HepG2 (cell line): ENCODE measurements at regions not wholly inside any gene's neighbourhood (a gene's known extent, or its start where the extent isn't known, plus 50 kb on each side); places are given as distances from the start of the nearest gene placed in this dataset.
"Not testable (repeated sequence)": the region's sequence is repeated elsewhere in the genome, so short reads cannot be mapped to it uniquely, and the experiment has no call there.

Experiments used
- ATAC-seq: fragments of 200-7000 bp; cut with Tn5 transposase; 3 replicates; pipeline ENCODE4 v1.9.1; 2020; ENCODE audit warnings: mild to moderate bottlenecking, moderate library complexity
- BruUV-seq: library from RNA; stranded (reverse); fragments of 400-500 nt; replicated peaks from 2 replicates; lab custom pipeline; 2021; lab: Mats Ljungman, UMichigan
- CTCF ChIA-PET: fragments of 300-600 bp; formaldehyde crosslinking; extraction: SDS; loops from one replicate; lab custom pipeline; 2021; ENCODE audit warnings: low total read pairs, inconsistent platforms, low intra/inter-chr PET ratio; lab: Yijun Ruan, JAX
- POLR2A ChIA-PET: fragments of 350-600 bp; sonication (Branson Sonifier 250); formaldehyde crosslinking; loops from one replicate; lab custom pipeline; 2020; ENCODE audit warnings: antibody characterized with exemption, inconsistent platforms; lab: Yijun Ruan, JAX
- DNase-seq: peaks from one replicate; pipeline ENCODE4 v3.0.0-alpha.2; 2015; ENCODE audit warnings: low spot score
- FAIRE-seq: peaks from 3 replicates; lab custom pipeline; 2011; peaks lifted over from hg19 to GRCh38; lab: Jason Lieb, UNC
- H2AFZ ChIP-seq: one replicate; pipeline ENCODE4 v1.6.1; 2011; ENCODE audit warnings: low read length, inconsistent platforms
- H3K27ac ChIP-seq: fragments of 300-600 bp; 3 replicates; pipeline ENCODE4 v1.8.0; 2011; ENCODE audit warnings: mixed run types, mild to moderate bottlenecking, mixed read lengths, low read length, inconsistent platforms; ENCODE audit not compliant: insufficient read depth; ENCODE audit errors: extremely low read length
- H3K27me3 ChIP-seq, 2 experiments: fragments of 200-600 bp in 1 of 2; 2 replicates in 1 of 2; 3 replicates in 1 of 2; pipeline versions ENCODE4 v1.6.0 to v1.8.0; 2011; ENCODE audit warnings: low read length in 2 of 2, mild to moderate bottlenecking in 2 of 2, moderate library complexity in 2 of 2, inconsistent platforms in 1 of 2; ENCODE audit not compliant: insufficient read depth in 2 of 2, control insufficient read depth in 1 of 2
- H3K36me3 ChIP-seq, 2 experiments: fragments of 200-600 bp in 1 of 2; replicated peaks in 1 of 2; 2 replicates in 1 of 2; 3 replicates in 1 of 2; pipeline versions ENCODE4 v1.5.1 to v1.8.0; 2011; ENCODE audit warnings: low read length in 2 of 2, inconsistent platforms in 1 of 2; ENCODE audit not compliant: insufficient read depth in 2 of 2, control insufficient read depth in 1 of 2
- H3K4me1 ChIP-seq: 2 replicates; pipeline ENCODE4 v1.5.1; 2012; ENCODE audit warnings: low read length, inconsistent platforms; ENCODE audit not compliant: insufficient read depth
- H3K4me2 ChIP-seq: 2 replicates; pipeline ENCODE4 v1.6.0; 2011; ENCODE audit warnings: low read depth, low read length, inconsistent platforms
- H3K4me3 ChIP-seq, 3 experiments: fragments of 200-600 bp in 1 of 3; sonication (generic), shearing (Covaris generic) in 1 of 3; replicated peaks in 1 of 3; 2 replicates each; pipeline ENCODE4 v1.5.1; 2011 to 2016; ENCODE audit warnings: low read length in 3 of 3, inconsistent platforms in 2 of 3, low read depth in 2 of 3, mild to moderate bottlenecking in 2 of 3, control low read depth in 1 of 3, mixed read lengths in 1 of 3; ENCODE audit not compliant: insufficient read depth in 1 of 3
- H3K79me2 ChIP-seq: one replicate; pipeline ENCODE4 v1.6.1; 2011; ENCODE audit warnings: low read length, inconsistent platforms; ENCODE audit not compliant: insufficient read depth
- H3K9ac ChIP-seq: 2 replicates; pipeline ENCODE4 v1.6.0; 2011; ENCODE audit warnings: mild to moderate bottlenecking, low read depth, low read length, inconsistent platforms; ENCODE audit not compliant: insufficient read depth
- H3K9me3 ChIP-seq: 2 replicates; pipeline ENCODE4 v1.5.1; 2012; ENCODE audit warnings: mild to moderate bottlenecking, low read length
- H4K20me1 ChIP-seq: 2 replicates; pipeline ENCODE4 v1.6.0; 2011; ENCODE audit warnings: inconsistent platforms, mild to moderate bottlenecking, low read length, moderate library complexity; ENCODE audit not compliant: insufficient read depth
- ARNT ChIP-seq: fragments of 450-650 bp; IDR thresholded peaks from 2 replicates; pipeline ENCODE4 v1.6.1; 2017
- HNF1A ChIP-seq, 2 experiments: sonication (generic) in 1 of 2; formaldehyde crosslinking in 1 of 2; IDR thresholded peaks; 2 replicates each; pipeline versions ENCODE4 v1.4.0 to v1.6.1; 2016 to 2020; ENCODE audit warnings: borderline replicate concordance in 1 of 2, low read depth in 1 of 2, mild to moderate bottlenecking in 1 of 2, missing genetic modification reagents in 1 of 2
- HNRNPUL1 ChIP-seq: fragments of 200-400 bp; formaldehyde crosslinking; IDR thresholded peaks from 2 replicates; pipeline ENCODE4 v1.6.1; 2017; ENCODE audit warnings: low read depth, mild to moderate bottlenecking, low read length, moderate library complexity
- HOXA9 ChIP-seq: sonication (generic); formaldehyde crosslinking; IDR thresholded peaks from 2 replicates; pipeline ENCODE4 v1.8.1; 2022; ENCODE audit warnings: missing genetic modification reagents, mild to moderate bottlenecking, moderate library complexity, borderline replicate concordance
- PLRG1 ChIP-seq: fragments of 450-650 bp; conservative IDR thresholded peaks from 2 replicates; pipeline ENCODE4 v1.6.1; 2016
- PLSCR1 ChIP-seq: sonication (generic); formaldehyde crosslinking; IDR thresholded peaks from 2 replicates; pipeline ENCODE4 v1.5.0; 2020; ENCODE audit warnings: missing genetic modification reagents, mild to moderate bottlenecking, borderline replicate concordance
- RFX1 ChIP-seq: fragments of 450-650 bp; IDR thresholded peaks from 2 replicates; pipeline ENCODE4 v1.6.1; 2017
- RFXANK ChIP-seq: IDR thresholded peaks from 2 replicates; pipeline ENCODE4 v1.6.1; 2016
- SNRNP70 ChIP-seq: fragments of 200-400 bp; formaldehyde crosslinking; IDR thresholded peaks from 2 replicates; pipeline ENCODE4 v1.6.1; 2017; ENCODE audit warnings: mild to moderate bottlenecking, low read depth, low read length, moderate library complexity
- TBL1XR1 ChIP-seq: fragments of 150-350 bp; IDR thresholded peaks from 2 replicates; pipeline ENCODE4 v1.6.1; 2014; ENCODE audit warnings: borderline replicate concordance, low read length; ENCODE audit not compliant: partially characterized antibody
- THRA ChIP-seq: sonication (generic); formaldehyde crosslinking; IDR thresholded peaks from 2 replicates; pipeline ENCODE4 v1.4.0; 2020; ENCODE audit warnings: missing genetic modification reagents, borderline replicate concordance
- ZNF484 ChIP-seq: sonication (generic); formaldehyde crosslinking; IDR thresholded peaks from 2 replicates; pipeline ENCODE4 v1.5.1; 2020; ENCODE audit warnings: mild to moderate bottlenecking, low read depth, missing genetic modification reagents, borderline replicate concordance
- WGBS: methylation state at CpG from one replicate; pipeline ENCODE4 v1.1.6; 2017; ENCODE audit warnings: low lambda C conversion rate; 5-methylcytosine and 5-hydroxymethylcytosine counted together
- in situ Hi-C: cut with HindIII; loops from 2 replicates; pipeline ENCODE4 v1.10.0; 2017; ENCODE audit warnings: low pct_unique_long_range_greater_than_20kb; ENCODE audit not compliant: extremely low pct_ligation_motif_present
- intact Hi-C: fragments of 100-400 bp; cut with micrococcal nuclease; formaldehyde crosslinking; loops from one replicate; pipeline ENCODE4 v1.10.0; 2022; ENCODE audit not compliant: unreplicated experiment

- DNase-seq = not testable (repeated sequence)
These were observed 1524.9 kb upstream of the TPTE start for GRCh38 chr21:8996487-8996968.

GRCh38 chr21:8997011-8997440, 1524.4 kb upstream of the TPTE start:
- Histone ChIP-seq H3K9ac (no peak overlapping the region), H3K36me3 (no peaks in the 10 kb centered on the region), H3K4me3 (no peak overlapping the region), H4K20me1 (no peaks in the 10 kb centered on the region), H3K4me1 (no peaks in the 10 kb centered on the region), H3K27me3 (no peaks in the 10 kb centered on the region), H3K4me2 (no peak overlapping the region), H3K79me2 (no peaks in the 10 kb centered on the region), H2AFZ (no peak overlapping the region), H3K9me3 (peaks cover 82% of the 10 kb centered on the region), H3K27ac (no peak overlapping the region)
- no peak for FAIRE-seq
- DNase-seq = peak; percentile 78
- intact Hi-C loops (no loop called here), in situ Hi-C loops (no loop called here)
- no peak for ATAC-seq
- POLR2A ChIA-PET = no interaction called here
- WGBS = 4% methylated on average over 1 of the region's 1 CpG
- BruUV-seq = no TSS peak
- CTCF ChIA-PET = no interaction called here
- TF ChIP-seq RFXANK (CRISPR knock-in tag) (no peak), PLRG1 (no peak), RFX1 (no peak), TBL1XR1 (no peak), THRA (CRISPR knock-in tag) (no peak), HNF1A (IDR thresholded peaks at IDR 0.05; ENCODE audit: low read depth) (no peak), HNF1A (CRISPR knock-in tag; IDR thresholded peaks at IDR 0.05; ENCODE audit: borderline replicate concordance) (no peak), HOXA9 (CRISPR knock-in tag) (no peak), ZNF484 (CRISPR knock-in tag) (no peak), PLSCR1 (CRISPR knock-in tag) (no peak), ARNT (no peak)

More at GRCh38 chr21:8996487-8996968, 1524.9 kb upstream of the TPTE start:
- peaks cover 87% of the 10 kb centered on the region for H3K9me3 ChIP-seq
- H3K4me2 ChIP-seq, H3K9ac ChIP-seq, POLR2A ChIA-PET, H3K4me3 ChIP-seq, H2AFZ ChIP-seq, H3K4me1 ChIP-seq, BruUV-seq, H3K36me3 ChIP-seq, ATAC-seq, FAIRE-seq, H3K27me3 ChIP-seq, intact Hi-C loops, in situ Hi-C loops, H4K20me1 ChIP-seq, H3K79me2 ChIP-seq, CTCF ChIA-PET, H3K27ac ChIP-seq: not testable (repeated sequence)
- 4% methylated on average over 1 of the region's 1 CpG for WGBS
- 0 out of 2 replicates have a peak, but pooled peaks have one; percentile 56 for TF ChIP-seq HNRNPUL1
- TF ChIP-seq SNRNP70 = 0 out of 2 replicates have a peak, but pooled peaks have one; percentile 47
